ENCODE measurements at regions not wholly inside any gene's neighbourhood (a gene's known extent, or its start where the extent isn't known, plus 50 kb on each side); places are given as distances from the start of the nearest gene placed in this dataset.
A peak's percentile ranks its signal among the peaks of the same experiment; 100 is the strongest.
"Not testable (repeated sequence)": the region's sequence is repeated elsewhere in the genome, so short reads cannot be mapped to it uniquely, and the experiment has no call there.

- DNase-seq: no peak
These were observed 373.5 kb upstream of the TRPC7 start for GRCh38 chr5:136738829-136739228.

- DNase-seq: no peak
These were observed 370.7 kb upstream of the TRPC7 start for GRCh38 chr5:136736021-136736420.

GRCh38 chr5:136735611-136736010 is 370.3 kb upstream of the TRPC7 start:
- not testable (repeated sequence) for DNase-seq

GRCh38 chr5:136734628-136735027 is 369.3 kb upstream of the TRPC7 start:
- DNase-seq: no peak

- no peak for DNase-seq
These were observed 367.4 kb upstream of the TRPC7 start for GRCh38 chr5:136732751-136733150.

GRCh38 chr5:136731241-136731900 is 366.0 kb upstream of the TRPC7 start:
- no peak for DNase-seq

GRCh38 chr5:136730426-136730825 is 365.1 kb upstream of the TRPC7 start:
- no peak for DNase-seq

- no peak for DNase-seq
These were observed 364.6 kb upstream of the TRPC7 start for GRCh38 chr5:136729901-136730355.

- peak; percentile 7 for DNase-seq
These were observed 361.2 kb upstream of the TRPC7 start for GRCh38 chr5:136726506-136726905.

- no peak for DNase-seq
These were observed 358.8 kb upstream of the TRPC7 start for GRCh38 chr5:136724161-136724560.

- no peak for DNase-seq
These were observed 357.2 kb upstream of the TRPC7 start for GRCh38 chr5:136722581-136722980.

- DNase-seq: no peak
These were observed 356.7 kb upstream of the TRPC7 start for GRCh38 chr5:136722086-136722485.

GRCh38 chr5:136720674-136721073 is 355.3 kb upstream of the TRPC7 start:
- DNase-seq: no peak

GRCh38 chr5:136717917-136718316 is 352.6 kb upstream of the TRPC7 start:
- DNase-seq: no peak

GRCh38 chr5:136714286-136714685 is 348.9 kb upstream of the TRPC7 start:
- no peak for DNase-seq

GRCh38 chr5:136712628-136713027 is 347.3 kb upstream of the TRPC7 start:
- no peak for DNase-seq

GRCh38 chr5:136710834-136711233 is 345.5 kb upstream of the TRPC7 start:
- no peak for DNase-seq

GRCh38 chr5:136703706-136704105 is 338.4 kb upstream of the TRPC7 start:
- DNase-seq: no peak

- no peak for DNase-seq
These were observed 337.7 kb upstream of the TRPC7 start for GRCh38 chr5:136703036-136703435.

- DNase-seq: no peak
These were observed 335.8 kb upstream of the TRPC7 start for GRCh38 chr5:136701191-136701590.

GRCh38 chr5:136699651-136700050 is 334.3 kb upstream of the TRPC7 start:
- peak; percentile 3 for DNase-seq

- DNase-seq: no peak
These were observed 333.6 kb upstream of the TRPC7 start for GRCh38 chr5:136698970-136699369.

- no peak for DNase-seq
These were observed 328.9 kb upstream of the TRPC7 start for GRCh38 chr5:136694258-136694657.

- no peak for DNase-seq
These were observed 324.2 kb upstream of the TRPC7 start for GRCh38 chr5:136689552-136689951.

- DNase-seq: no peak
These were observed 321.0 kb upstream of the TRPC7 start for GRCh38 chr5:136686192-136686872.
